Kidney (tissue), 13 donors: ENCODE measurements at regions not wholly inside any gene's neighbourhood (a gene's known extent, or its start where the extent isn't known, plus 50 kb on each side); places are given as distances from the start of the nearest gene placed in this dataset.

Source experiments
- DNase-seq, 5 donors: peaks; one replicate each; pipeline ENCODE4 v3.0.0-alpha.2; 2013 to 2020
- FAIRE-seq: peaks from 2 replicates; lab custom pipeline; 2012; peaks lifted over from hg19 to GRCh38; lab: Jason Lieb, UNC
- H3K27ac ChIP-seq, 2 donors: one replicate each; pipeline ENCODE4 v1.7.0; 2013; ENCODE audit warnings: low read depth in 2 of 2, low read length in 2 of 2, inconsistent platforms in 1 of 2
- H3K27me3 ChIP-seq: one replicate; pipeline ENCODE4 v1.7.1; 2013; ENCODE audit warnings: low read length, inconsistent platforms; ENCODE audit not compliant: control insufficient read depth, insufficient read depth
- H3K36me3 ChIP-seq, 3 donors: one replicate each; pipeline versions ENCODE4 v1.7.0 to v1.7.1; 2013; ENCODE audit warnings: low read length in 3 of 3, control low read depth in 1 of 3, inconsistent platforms in 1 of 3; ENCODE audit not compliant: insufficient read depth in 3 of 3, control insufficient read depth in 2 of 3
- H3K4me1 ChIP-seq, 3 donors: one replicate each; pipeline versions ENCODE4 v1.7.0 to v1.7.1; 2013; ENCODE audit warnings: low read length in 3 of 3, inconsistent platforms in 1 of 3, low read depth in 1 of 3; ENCODE audit not compliant: control insufficient read depth in 2 of 3, insufficient read depth in 2 of 3
- H3K4me3 ChIP-seq, 3 donors: one replicate each; pipeline versions ENCODE4 v1.7.0 to v1.8.1; 2013; ENCODE audit warnings: low read length in 3 of 3, control low read depth in 1 of 3, inconsistent platforms in 1 of 3
- H3K9ac ChIP-seq, 3 donors: one replicate each; pipeline versions ENCODE4 v1.7.0 to v1.7.1; 2013; ENCODE audit warnings: low read length in 3 of 3, control low read depth in 1 of 3, inconsistent platforms in 1 of 3
- H3K9me3 ChIP-seq, 3 donors: one replicate each; pipeline versions ENCODE4 v1.7.0 to v1.7.1; 2013; ENCODE audit warnings: low read length in 3 of 3, control low read depth in 1 of 3, inconsistent platforms in 1 of 3; ENCODE audit not compliant: control insufficient read depth in 2 of 3, insufficient read depth in 1 of 3
- CTCF ChIP-seq: IDR thresholded peaks from 3 replicates; pipeline ENCODE4 v1.5.1; 2012; ENCODE audit warnings: mild to moderate bottlenecking, moderate library complexity, borderline replicate concordance; ENCODE audit not compliant: insufficient read depth; ENCODE audit errors: extremely low read depth
- intact Hi-C: fragments of 100-400 bp; cut with DNase I; formaldehyde crosslinking; loops from one replicate; pipeline ENCODE4 v1.11.1; 2022
- donor health status: control.
- donor health status: control.
- donor health status: control.
- donor health status: control.
- donor health status: control.
- donor health status: DM: yes; HTN: yes; CAD: no.
- donor health status: Normal renal cell carcinoma (clear cell type).

DNA sequence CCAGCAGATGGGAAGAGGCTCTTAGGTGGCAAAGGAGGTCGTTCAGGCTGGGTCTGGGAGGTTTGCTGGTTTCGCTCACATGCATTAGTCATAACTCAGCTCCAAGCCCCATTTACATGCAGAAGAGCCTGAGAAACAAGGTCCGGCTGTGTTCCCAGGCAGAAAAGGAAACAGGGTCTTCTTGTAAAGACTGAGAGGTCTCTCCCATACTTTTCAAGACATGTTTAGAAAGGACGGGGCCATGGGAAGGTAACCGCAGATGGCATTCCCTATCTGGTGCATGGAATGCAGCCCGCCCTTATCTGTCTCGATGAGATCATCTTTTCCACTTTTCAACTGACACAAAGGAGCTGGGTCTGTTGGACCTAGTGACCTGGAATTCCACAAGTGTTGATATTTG, 389.0 kb upstream of the CDH11 start:
- FAIRE-seq, result no peak
- no peak overlapping the region for H3K4me3 ChIP-seq

DNA sequence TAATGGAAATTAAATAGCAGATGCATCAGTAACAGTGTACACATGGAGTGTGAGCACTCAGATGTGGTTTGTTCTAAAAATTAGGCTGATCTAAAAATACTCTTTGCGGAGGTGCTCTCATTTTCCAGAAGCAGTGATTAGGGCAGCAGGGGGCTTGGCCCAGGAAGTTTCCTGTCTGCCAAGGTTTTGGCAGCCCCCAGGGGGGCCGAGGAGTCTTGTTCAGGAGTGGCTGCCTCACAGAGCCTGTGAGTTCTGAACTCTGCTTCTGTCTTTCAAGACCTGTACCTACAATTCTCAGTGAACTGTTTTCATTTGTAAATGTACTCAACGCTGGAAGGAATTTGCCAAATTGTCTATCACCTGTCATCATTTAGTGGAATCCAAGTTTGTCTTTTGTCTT, 388.4 kb upstream of the CDH11 start:
- FAIRE-seq (no peak), DNase-seq (no peak)
- H3K4me1 ChIP-seq, result no peaks in the 10 kb centered on the region
- no peaks in the 10 kb centered on the region for H3K36me3 ChIP-seq
- no peak overlapping the region for H3K4me3 ChIP-seq
- no peak overlapping the region for H3K9ac ChIP-seq
- no peaks in the 10 kb centered on the region for H3K27me3 ChIP-seq
- intact Hi-C loops, result no loop called here
- H3K9me3 ChIP-seq, result no peaks in the 10 kb centered on the region
- no peak for TF ChIP-seq CTCF
- no peak overlapping the region for H3K27ac ChIP-seq

More for the DNA sequence above, 389.0 kb upstream of the CDH11 start:
- no peak overlapping the region for H3K27ac ChIP-seq
- no peaks in the 10 kb centered on the region for H3K36me3 ChIP-seq
- H3K4me1 ChIP-seq, result no peaks in the 10 kb centered on the region
- H3K9ac ChIP-seq, result no peak overlapping the region
- intact Hi-C loops, result no loop called here
- no peaks in the 10 kb centered on the region for H3K9me3 ChIP-seq
- no peak for TF ChIP-seq CTCF
- no peaks in the 10 kb centered on the region for H3K27me3 ChIP-seq
- no peak for DNase-seq

- H3K4me3 ChIP-seq, result no peak overlapping the region
- no peaks in the 10 kb centered on the region for H3K27me3 ChIP-seq
- no peaks in the 10 kb centered on the region for H3K9me3 ChIP-seq
- no peak overlapping the region for H3K9ac ChIP-seq
- intact Hi-C loops, result no loop called here
- H3K36me3 ChIP-seq, result no peaks in the 10 kb centered on the region
- H3K27ac ChIP-seq, result no peak overlapping the region
- FAIRE-seq (no peak), DNase-seq (no peak)
- no peak for TF ChIP-seq CTCF
- H3K4me1 ChIP-seq, result no peaks in the 10 kb centered on the region
Measured at GRCh38 chr16:65509172-65509571, 387.3 kb upstream of the CDH11 start.

- DNase-seq, result no peak
- Histone ChIP-seq H3K4me3 (no peak overlapping the region), H3K27me3 (no peaks in the 10 kb centered on the region), H3K9me3 (no peaks in the 10 kb centered on the region), H3K9ac (no peak overlapping the region), H3K4me1 (no peaks in the 10 kb centered on the region), H3K27ac (no peak overlapping the region), H3K36me3 (no peaks in the 10 kb centered on the region)
- FAIRE-seq, result no peak
- intact Hi-C loops, result no loop called here
- TF ChIP-seq CTCF, result no peak
Measured at GRCh38 chr16:65500919-65501318, 379.1 kb upstream of the CDH11 start.
